D721Med (cell line): ENCODE measurements at regions not wholly inside any gene's neighbourhood (a gene's known extent, or its start where the extent isn't known, plus 50 kb on each side); places are given as distances from the start of the nearest gene placed in this dataset.

Source experiments
- DNase-seq: peaks from one replicate; pipeline ENCODE4 v3.0.0; 2011; ENCODE audit warnings: low spot score; ENCODE audit not compliant: insufficient read length
- FAIRE-seq: peaks from 2 replicates; lab custom pipeline; 2011; peaks lifted over from hg19 to GRCh38; lab: Jason Lieb, UNC
- CTCF ChIP-seq: IDR thresholded peaks from 2 replicates; pipeline ENCODE4 v1.5.1; 2012; ENCODE audit warnings: mild to moderate bottlenecking, control low read depth; ENCODE audit not compliant: insufficient read depth; ENCODE audit errors: missing control alignments

- FAIRE-seq (no peak), DNase-seq (no peak)
- no peak for TF ChIP-seq CTCF
These were observed 68.7 kb upstream of the PTCSC3 start for GRCh38 chr14:36245223-36245622.

- DNase-seq (no peak), FAIRE-seq (no peak)
- no peak for TF ChIP-seq CTCF
These were observed 66.7 kb upstream of the PTCSC3 start for GRCh38 chr14:36243183-36243582.

- peak; percentile 25 for TF ChIP-seq CTCF
- DNase-seq (no peak), FAIRE-seq (no peak)
These were observed 64.7 kb upstream of the PTCSC3 start for GRCh38 chr14:36241183-36241582.

GRCh38 chr14:36238666-36239363 is 62.3 kb upstream of the PTCSC3 start:
- DNase-seq (no peak), FAIRE-seq (no peak)
- no peak for TF ChIP-seq CTCF

- FAIRE-seq (no peak), DNase-seq (no peak)
- no peak for TF ChIP-seq CTCF
These were observed 56.7 kb upstream of the PTCSC3 start for GRCh38 chr14:36233217-36233616.

GRCh38 chr14:36229262-36229661 is 52.7 kb upstream of the PTCSC3 start:
- FAIRE-seq (no peak), DNase-seq (no peak)
- TF ChIP-seq CTCF: no peak

- FAIRE-seq (no peak), DNase-seq (no peak)
- no peak for TF ChIP-seq CTCF
These were observed 51.3 kb upstream of the PTCSC3 start for GRCh38 chr14:36227802-36228201.
